ENCODE measurements at regions not wholly inside any gene's neighbourhood (a gene's known extent, or its start where the extent isn't known, plus 50 kb on each side); places are given as distances from the start of the nearest gene placed in this dataset.

- TF ChIP-seq REST (IDR thresholded peaks at IDR 0.05) (no peak), CTCF (IDR thresholded peaks at IDR 0.05) (no peak), SMC3 (IDR thresholded peaks at IDR 0.05) (no peak), CEBPB (IDR thresholded peaks at IDR 0.05) (no peak), MAZ (IDR thresholded peaks at IDR 0.05; ENCODE audit: borderline replicate concordance, low read depth, low read length) (no peak)
These were observed 325.2 kb downstream of the PLPP3 start for GRCh38 chr1:56254130-56254529.
